ENCODE measurements at regions not wholly inside any gene's neighbourhood (a gene's known extent, or its start where the extent isn't known, plus 50 kb on each side); places are given as distances from the start of the nearest gene placed in this dataset.
A peak's percentile ranks its signal among the peaks of the same experiment; 100 is the strongest.
"Not testable (repeated sequence)": the region's sequence is repeated elsewhere in the genome, so short reads cannot be mapped to it uniquely, and the experiment has no call there.

DNA sequence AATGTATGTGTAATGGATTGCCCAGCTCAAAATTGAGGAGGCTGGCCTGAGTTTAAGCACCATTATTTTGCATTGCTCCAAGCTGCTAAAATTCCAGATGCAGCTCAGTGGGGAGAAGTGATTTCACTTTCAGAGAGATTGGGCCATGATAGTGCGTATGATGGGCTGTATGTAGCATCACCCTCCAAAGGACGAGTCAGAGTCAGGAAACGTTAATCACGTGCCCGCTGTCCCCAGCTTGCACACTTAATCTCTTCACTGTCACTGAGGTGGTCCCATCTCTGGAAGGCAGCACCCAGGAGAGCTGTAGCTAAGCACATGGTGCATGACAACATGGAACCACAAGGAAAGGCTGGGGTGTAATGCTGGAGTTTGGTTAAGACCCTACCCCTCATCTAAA, 337.4 kb downstream of the ANAPC1 start:
- H3K9me3 Mint-ChIP-seq; ATAC-seq (ENCODE audit: low read depth): not testable (repeated sequence)

DNA sequence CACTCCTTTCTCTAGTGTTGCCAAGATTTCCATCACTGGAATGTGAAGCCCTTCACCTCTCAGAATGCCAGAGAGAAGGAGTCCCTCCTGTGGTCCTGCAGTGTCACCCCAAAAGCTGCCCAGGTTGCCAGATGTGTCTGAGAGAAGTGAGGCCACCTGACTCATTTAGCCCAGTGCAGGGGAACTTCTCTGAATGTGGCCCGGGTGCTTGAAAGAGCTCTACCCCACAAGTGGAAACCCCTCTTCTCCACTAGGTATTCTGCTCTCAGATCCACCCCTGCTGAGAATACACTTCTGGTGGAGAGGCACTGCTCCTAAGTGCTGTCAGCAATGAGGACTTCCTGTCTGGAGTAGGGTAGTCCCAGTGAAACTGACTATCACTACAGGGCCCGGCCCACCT, 334.8 kb downstream of the ANAPC1 start:
- H3K27ac Mint-ChIP-seq; H3K4me3 Mint-ChIP-seq; H3K4me1 Mint-ChIP-seq; ATAC-seq (ENCODE audit: low read depth); H3K27me3 Mint-ChIP-seq; H3K36me3 Mint-ChIP-seq; DNase-seq; H3K9me3 Mint-ChIP-seq; POLR2A ChIA-PET: not testable (repeated sequence)

More for the DNA sequence above, 337.4 kb downstream of the ANAPC1 start:
- H3K27ac Mint-ChIP-seq, H3K4me1 Mint-ChIP-seq, H3K4me3 Mint-ChIP-seq, DNase-seq, H3K27me3 Mint-ChIP-seq, POLR2A ChIA-PET, H3K36me3 Mint-ChIP-seq: not testable (repeated sequence)

DNA sequence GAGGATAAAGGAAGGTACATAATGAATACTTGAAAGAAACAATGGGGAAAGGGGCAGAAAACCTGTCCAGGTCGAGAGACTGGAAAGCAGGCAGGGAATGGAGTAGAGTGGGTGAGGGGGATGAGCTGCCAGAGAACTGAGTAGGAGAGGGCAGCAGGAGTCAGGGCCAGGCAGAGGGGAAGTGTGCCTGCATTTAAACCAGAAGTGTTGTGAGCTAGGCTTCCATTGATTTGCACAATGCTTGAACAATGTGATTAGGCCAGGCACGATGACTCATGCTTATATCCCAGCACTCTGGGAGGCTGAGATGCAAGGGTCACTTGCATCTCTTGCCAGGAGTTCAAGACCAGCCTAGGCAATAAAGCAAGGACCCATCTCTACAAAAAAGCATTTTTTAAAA, 332.6 kb downstream of the ANAPC1 start:
- H3K4me1 Mint-ChIP-seq; H3K36me3 Mint-ChIP-seq; DNase-seq; H3K27ac Mint-ChIP-seq; H3K4me3 Mint-ChIP-seq; POLR2A ChIA-PET; ATAC-seq (ENCODE audit: low read depth); H3K27me3 Mint-ChIP-seq; H3K9me3 Mint-ChIP-seq: not testable (repeated sequence)

DNA sequence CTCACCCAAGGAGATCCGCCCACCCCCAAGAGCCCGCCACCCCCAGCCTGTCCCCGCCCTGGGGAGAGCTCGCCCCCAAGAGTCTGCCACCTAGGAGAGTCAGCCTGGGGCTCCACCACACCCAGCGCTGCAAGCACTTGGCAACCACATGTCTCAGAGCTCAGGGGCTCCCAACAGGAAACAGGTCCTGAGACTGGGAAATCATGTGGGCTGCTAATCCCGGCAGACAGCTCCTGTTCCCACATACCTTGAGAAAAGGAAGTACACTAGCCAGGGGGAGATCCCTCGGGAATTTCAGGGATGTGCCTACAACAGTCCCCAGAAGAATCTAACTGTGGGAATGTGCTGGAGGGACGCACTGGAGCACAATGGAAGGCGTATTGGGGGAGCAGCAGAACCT, 331.4 kb downstream of the ANAPC1 start:
- POLR2A ChIA-PET; H3K27ac Mint-ChIP-seq; DNase-seq; H3K36me3 Mint-ChIP-seq; ATAC-seq (ENCODE audit: low read depth); H3K9me3 Mint-ChIP-seq; H3K27me3 Mint-ChIP-seq; H3K4me3 Mint-ChIP-seq; H3K4me1 Mint-ChIP-seq: not testable (repeated sequence)

DNA sequence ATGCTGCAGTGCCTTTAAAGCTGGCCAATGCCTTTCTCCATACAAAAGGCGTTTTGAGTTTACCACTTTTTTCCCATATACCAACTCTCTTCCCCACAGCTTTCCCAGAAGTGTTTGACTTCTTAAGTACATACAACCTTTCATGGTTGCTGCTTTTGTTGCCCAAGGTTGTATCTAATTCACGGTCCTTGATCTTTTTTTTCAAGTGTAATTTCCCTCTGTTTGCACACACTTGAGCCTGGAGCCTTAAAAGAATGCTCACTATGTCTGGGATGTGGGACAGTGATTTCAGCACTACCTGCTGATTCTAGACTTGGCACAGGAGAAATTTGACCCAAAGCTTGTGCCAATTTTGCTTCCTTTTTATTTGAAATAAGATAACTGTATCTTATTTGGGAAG, 324.7 kb downstream of the ANAPC1 start:
- H3K27ac Mint-ChIP-seq; H3K36me3 Mint-ChIP-seq; H3K9me3 Mint-ChIP-seq; POLR2A ChIA-PET; H3K4me1 Mint-ChIP-seq; ATAC-seq (ENCODE audit: low read depth); H3K4me3 Mint-ChIP-seq; DNase-seq; H3K27me3 Mint-ChIP-seq: not testable (repeated sequence)

DNA sequence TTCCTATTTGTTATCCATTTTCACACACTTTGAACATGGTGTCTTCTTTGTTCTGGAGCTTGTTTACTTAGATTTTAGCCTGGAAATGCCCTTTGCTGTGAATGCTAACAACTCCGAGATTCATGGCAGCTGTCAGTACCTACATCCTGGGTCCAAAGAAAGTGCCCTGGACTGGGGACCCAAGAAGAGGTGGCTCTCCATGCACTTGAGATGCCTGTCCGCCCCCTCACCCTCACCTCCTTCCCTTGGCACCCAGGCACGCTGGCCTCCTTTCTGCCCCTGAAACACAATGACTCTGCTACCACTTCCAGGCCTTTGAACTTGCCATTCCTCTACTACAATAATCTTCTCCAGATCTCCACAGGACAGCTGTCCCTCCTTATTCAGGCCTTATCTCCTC, 324.2 kb downstream of the ANAPC1 start:
- H3K36me3 Mint-ChIP-seq; ATAC-seq (ENCODE audit: low read depth); H3K9me3 Mint-ChIP-seq; H3K27ac Mint-ChIP-seq; DNase-seq; POLR2A ChIA-PET; H3K27me3 Mint-ChIP-seq; H3K4me1 Mint-ChIP-seq; H3K4me3 Mint-ChIP-seq: not testable (repeated sequence)

DNA sequence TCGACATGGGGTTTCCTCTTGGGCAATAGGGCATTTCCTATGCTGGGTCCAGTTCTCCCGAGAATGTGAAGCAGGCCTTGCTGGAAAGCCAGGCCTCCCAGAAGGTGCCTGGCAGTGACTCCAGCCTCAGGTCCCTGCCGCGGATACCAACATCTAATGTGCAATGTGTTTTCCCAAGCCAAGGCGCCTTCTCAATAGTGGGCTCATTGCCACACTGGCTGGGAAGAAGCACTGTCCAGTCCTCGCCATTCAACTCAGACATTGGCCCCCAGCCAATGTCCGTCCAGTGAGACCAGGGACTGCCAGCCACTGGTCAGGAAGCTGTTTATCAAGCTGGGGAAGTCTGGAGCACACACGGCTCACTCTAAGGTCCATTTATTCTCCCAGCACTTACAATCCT, 317.9 kb downstream of the ANAPC1 start:
- H3K27me3 Mint-ChIP-seq; H3K27ac Mint-ChIP-seq; H3K4me3 Mint-ChIP-seq; H3K9me3 Mint-ChIP-seq; POLR2A ChIA-PET; H3K4me1 Mint-ChIP-seq; H3K36me3 Mint-ChIP-seq; ATAC-seq (ENCODE audit: low read depth); DNase-seq: not testable (repeated sequence)

DNA sequence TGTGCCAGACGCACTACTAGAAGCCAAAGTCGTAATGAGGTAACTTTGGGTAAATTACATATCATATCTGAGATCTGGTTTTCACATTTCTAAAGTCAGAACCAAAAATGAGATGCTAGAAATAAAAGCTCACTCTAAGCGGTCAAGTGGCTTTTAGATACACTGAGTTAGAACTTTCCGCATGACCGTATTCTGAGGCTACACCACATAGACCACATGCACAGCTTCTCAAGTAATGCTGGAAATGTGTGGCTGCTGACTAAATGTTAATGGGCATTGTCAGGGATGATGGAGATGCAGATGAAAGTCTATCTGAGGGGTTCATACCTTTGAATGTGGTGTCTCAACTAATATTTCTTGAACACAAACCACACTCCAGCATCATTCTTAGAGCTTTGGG, 316.8 kb downstream of the ANAPC1 start:
- H3K36me3 Mint-ChIP-seq; ATAC-seq (ENCODE audit: low read depth); POLR2A ChIA-PET; H3K9me3 Mint-ChIP-seq; H3K27ac Mint-ChIP-seq; H3K4me1 Mint-ChIP-seq; H3K27me3 Mint-ChIP-seq; H3K4me3 Mint-ChIP-seq; DNase-seq: not testable (repeated sequence)

DNA sequence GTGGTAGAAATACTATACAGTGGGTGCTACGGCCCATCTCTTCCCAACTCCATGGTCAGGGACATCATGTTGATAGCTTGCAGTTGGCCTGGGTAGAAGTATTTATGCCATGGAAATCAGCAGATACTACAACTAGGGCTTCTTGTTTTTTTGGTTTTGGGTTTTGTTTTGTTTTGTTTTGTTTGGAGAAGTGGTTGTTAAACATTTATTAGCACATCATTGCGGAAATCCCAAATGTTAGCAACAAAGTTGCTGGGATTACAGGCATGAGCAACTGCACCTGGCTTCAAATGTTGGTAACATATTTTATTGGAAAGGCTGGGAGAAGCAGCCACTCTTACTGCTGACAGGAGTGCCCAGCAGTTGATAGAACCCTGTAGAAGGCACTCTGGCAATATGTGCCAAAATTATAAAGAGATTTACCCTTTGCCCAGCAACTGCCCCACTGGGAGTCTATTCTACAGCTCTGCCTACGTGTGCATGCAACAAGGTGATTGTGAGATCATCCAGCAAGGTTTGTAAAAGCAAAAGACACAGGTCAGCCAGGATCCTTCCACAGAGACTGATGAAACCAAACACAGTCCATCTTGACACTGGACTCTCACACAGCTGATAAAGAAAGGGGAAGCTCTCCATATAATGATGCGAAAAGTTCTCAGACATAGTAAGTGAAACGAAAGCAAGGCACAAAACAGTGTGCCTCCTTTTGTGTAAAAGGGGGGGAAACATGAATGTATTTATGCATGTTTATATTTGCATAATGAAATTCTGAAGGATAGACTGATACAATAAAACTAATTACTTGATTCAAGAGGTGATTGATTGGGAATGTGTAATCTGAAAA, 314.4 kb downstream of the ANAPC1 start:
- H3K4me1 Mint-ChIP-seq; ATAC-seq (ENCODE audit: low read depth); H3K27ac Mint-ChIP-seq; H3K36me3 Mint-ChIP-seq; POLR2A ChIA-PET; H3K27me3 Mint-ChIP-seq; H3K9me3 Mint-ChIP-seq; DNase-seq: not testable (repeated sequence)
- peak overlapping the region; percentile 32 for H3K4me3 Mint-ChIP-seq

DNA sequence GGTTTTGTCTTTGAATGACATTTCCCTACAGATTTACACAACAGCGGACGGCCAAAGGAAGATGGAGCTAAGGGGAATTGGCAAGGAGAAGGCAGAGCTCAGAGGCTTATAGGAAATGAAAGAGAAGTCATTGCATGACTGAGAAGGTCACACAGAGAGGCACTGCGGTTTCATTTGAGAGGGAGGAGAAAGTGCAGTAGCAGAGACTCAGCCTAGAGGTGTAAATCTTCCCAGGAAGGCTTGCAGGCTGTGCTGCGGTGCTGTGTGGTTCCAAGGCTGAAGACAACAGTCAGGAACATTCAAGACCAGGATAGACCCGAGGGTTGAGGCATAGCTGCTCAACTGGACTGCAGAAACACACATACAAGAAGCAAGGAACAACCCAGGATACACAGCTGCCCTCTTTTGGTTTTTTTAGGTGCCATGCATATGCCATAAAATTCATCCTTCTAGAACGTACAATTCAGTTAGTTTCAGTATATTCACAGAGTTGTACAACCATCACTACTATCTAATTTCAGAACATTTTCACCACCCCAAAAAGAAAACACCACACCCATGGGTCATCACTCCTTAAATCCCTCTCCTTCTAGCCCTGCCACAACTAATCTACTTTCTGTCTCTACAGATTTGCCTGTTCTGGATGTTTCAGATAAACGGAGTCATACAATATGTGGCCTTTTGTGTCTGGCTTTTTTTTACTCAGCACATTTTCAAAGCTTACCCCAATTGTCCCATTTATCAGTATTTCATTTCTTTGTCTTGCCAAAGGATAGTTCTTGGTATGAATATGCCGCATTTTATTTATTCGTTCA, 313.5 kb downstream of the ANAPC1 start:
- H3K4me1 Mint-ChIP-seq, result not testable (repeated sequence)

DNA sequence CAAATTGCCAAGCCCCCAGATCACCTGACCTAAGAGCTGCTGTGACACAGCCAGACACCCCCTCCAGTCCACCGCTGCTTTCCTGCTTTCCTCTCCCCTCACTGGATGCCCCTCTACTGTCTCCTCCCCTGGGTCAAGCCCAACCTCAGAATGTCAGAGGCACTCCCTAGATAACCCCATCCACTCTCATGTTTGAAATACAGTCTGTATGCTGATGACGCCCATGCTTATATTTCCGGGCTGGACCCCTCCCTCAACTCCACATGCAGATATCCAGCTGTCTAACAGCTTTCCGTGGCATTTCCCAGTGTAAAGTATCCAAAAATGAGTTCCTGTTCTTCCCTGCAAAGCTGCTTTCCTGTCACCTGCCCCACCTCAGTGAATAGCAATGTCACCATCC, 309.2 kb downstream of the ANAPC1 start:
- DNase-seq; H3K4me3 Mint-ChIP-seq; H3K27ac Mint-ChIP-seq; POLR2A ChIA-PET; H3K4me1 Mint-ChIP-seq; H3K27me3 Mint-ChIP-seq; H3K36me3 Mint-ChIP-seq; ATAC-seq (ENCODE audit: low read depth); H3K9me3 Mint-ChIP-seq: not testable (repeated sequence)

More for the DNA sequence above, 313.5 kb downstream of the ANAPC1 start:
- H3K36me3 Mint-ChIP-seq, H3K9me3 Mint-ChIP-seq, H3K27me3 Mint-ChIP-seq, POLR2A ChIA-PET: not testable (repeated sequence)
- Mint-ChIP-seq H3K4me3 (peak overlapping the region; percentile 70), H3K27ac (peak overlapping the region; percentile 46)
- DNase-seq (peak; percentile 32), ATAC-seq (ENCODE audit: low read depth) (peak; percentile 96)

DNA sequence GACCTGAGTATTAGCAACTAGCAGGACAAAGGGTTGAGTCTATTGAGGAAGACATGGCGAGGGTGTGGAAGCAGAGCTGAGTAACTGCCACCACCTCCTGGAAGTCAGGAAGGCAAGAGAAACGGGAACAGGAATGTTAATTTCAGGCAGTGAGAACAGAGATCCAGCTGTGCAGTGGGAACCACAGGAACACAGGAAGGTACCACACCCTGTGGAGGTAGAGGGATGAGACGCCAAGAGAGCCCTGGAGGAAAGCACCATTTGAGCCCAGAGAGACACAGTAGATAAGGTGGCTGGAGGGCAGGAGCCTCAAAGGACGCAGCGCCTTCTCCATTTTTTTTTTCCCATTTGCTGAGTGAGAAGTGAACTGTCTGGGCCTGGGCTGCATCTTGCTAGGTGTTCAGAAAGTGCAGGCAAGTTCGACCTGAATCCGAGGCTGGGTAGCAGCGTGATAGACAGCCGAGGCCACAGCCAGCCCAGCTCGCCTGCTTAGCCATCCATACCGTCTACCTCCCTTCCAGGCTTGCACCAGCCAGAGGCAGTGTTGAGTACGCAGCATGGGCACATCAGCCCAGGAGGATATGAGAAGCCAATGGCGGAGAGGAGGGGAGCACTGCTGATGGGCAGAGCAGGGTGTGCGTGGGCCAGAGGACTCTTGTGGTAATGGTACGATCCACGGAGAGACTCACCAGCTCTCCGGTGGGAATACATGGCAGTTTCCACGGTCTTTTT, 306.7 kb downstream of the ANAPC1 start:
- DNase-seq; POLR2A ChIA-PET; ATAC-seq (ENCODE audit: low read depth); H3K4me1 Mint-ChIP-seq; H3K36me3 Mint-ChIP-seq; H3K27ac Mint-ChIP-seq; H3K27me3 Mint-ChIP-seq; H3K9me3 Mint-ChIP-seq; H3K4me3 Mint-ChIP-seq: not testable (repeated sequence)

DNA sequence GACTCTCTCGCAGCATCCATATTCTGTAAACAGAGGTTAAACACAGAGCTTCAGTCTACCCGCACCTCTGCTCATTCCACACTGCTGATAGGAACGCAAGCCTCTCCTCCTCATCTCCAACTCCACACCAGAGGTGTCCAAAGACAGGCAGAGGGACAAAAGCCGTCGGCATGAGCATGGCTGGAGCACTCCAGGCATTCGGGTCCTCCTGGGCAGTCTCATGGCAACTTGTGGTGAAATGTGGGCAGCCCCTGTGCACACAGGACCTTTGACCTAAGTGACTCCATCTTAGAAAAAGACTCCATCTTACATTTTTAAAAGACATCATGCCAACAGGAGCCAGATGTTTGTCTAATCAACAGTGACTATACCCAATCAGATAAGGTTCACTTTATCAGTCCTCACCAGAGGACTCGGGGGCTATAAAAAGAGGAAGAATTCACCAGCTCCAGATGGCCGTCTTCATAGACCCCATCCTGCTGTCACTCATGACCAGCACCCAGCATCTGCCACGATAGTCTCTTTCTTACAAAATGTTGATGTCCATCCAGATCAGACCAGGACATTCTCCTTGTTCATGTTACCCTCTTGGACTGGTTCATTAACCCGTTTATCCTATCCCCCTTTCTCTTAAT, 304.4 kb downstream of the ANAPC1 start:
- H3K4me3 Mint-ChIP-seq; H3K9me3 Mint-ChIP-seq; H3K27ac Mint-ChIP-seq; H3K4me1 Mint-ChIP-seq; ATAC-seq (ENCODE audit: low read depth); H3K27me3 Mint-ChIP-seq; H3K36me3 Mint-ChIP-seq; POLR2A ChIA-PET; DNase-seq: not testable (repeated sequence)

All from activated naive CD8-positive, alpha-beta T cell treated with anti-CD3 and anti-CD28 coated beads, Interleukin-2, amount 10 ng/mL, durations not matched to agents 7 days and 5 days (primary cell).